CD4-positive, alpha-beta memory T cell (primary cell): ENCODE measurements at regions not wholly inside any gene's neighbourhood (a gene's known extent, or its start where the extent isn't known, plus 50 kb on each side); places are given as distances from the start of the nearest gene placed in this dataset.

ENCODE experiments used
- CTCF ChIA-PET: fragments of 350-600 bp; sonication (Branson Sonifier 250); formaldehyde crosslinking; loops from one replicate; lab custom pipeline; 2021; ENCODE audit warnings: inconsistent platforms; ENCODE audit not compliant: partially characterized antibody; lab: Charles Lee
- POLR2A ChIA-PET: fragments of 350-600 bp; sonication (Branson Sonifier 250); formaldehyde crosslinking; loops from one replicate; lab custom pipeline; 2021; ENCODE audit not compliant: partially characterized antibody; lab: Charles Lee
- DNase-seq, 5 donors: peaks; one replicate each; pipeline versions ENCODE4 v3.0.0 to v3.0.0-alpha.2; 2020 to 2022; ENCODE audit warnings: mixed read lengths in 1 of 5
- H3K27ac ChIP-seq: one replicate; pipeline ENCODE4 v1.7.0; 2013; ENCODE audit warnings: low read depth, low read length
- H3K27me3 ChIP-seq: 2 replicates; pipeline ENCODE4 v1.7.0; 2013; ENCODE audit warnings: mild to moderate bottlenecking, low read length, moderate library complexity; ENCODE audit not compliant: insufficient read depth
- H3K36me3 ChIP-seq: 2 replicates; pipeline ENCODE4 v1.7.0; 2013; ENCODE audit warnings: mild to moderate bottlenecking, low read length, moderate library complexity; ENCODE audit not compliant: insufficient read depth
- H3K4me1 ChIP-seq: 2 replicates; pipeline ENCODE4 v1.7.0; 2013; ENCODE audit warnings: mild to moderate bottlenecking, low read length, moderate library complexity; ENCODE audit not compliant: insufficient read depth
- H3K4me3 ChIP-seq, 2 donors: one replicate each; pipeline ENCODE4 v1.7.0; 2013; ENCODE audit warnings: low read length in 2 of 2, mild to moderate bottlenecking in 1 of 2
- H3K9me3 ChIP-seq, 2 donors: one replicate each; pipeline ENCODE4 v1.7.0; 2013; ENCODE audit warnings: low read length in 2 of 2, control low read depth in 1 of 2; ENCODE audit not compliant: control insufficient read depth in 1 of 2
- H3K27ac Mint-ChIP-seq, 7 donors: one replicate each; pipeline ENCODE4 v1.8.0; 2020 to 2021; ENCODE audit warnings: mixed read lengths in 7 of 7, mild to moderate bottlenecking in 6 of 7, inconsistent platforms in 3 of 7, moderate library complexity in 3 of 7
- H3K27me3 Mint-ChIP-seq, 2 donors: one replicate each; pipeline ENCODE4 v1.8.0; 2020 to 2021; ENCODE audit warnings: mixed read lengths in 2 of 2
- H3K36me3 Mint-ChIP-seq, 2 donors: one replicate each; pipeline ENCODE4 v1.8.0; 2020 to 2021; ENCODE audit warnings: mixed read lengths in 2 of 2, inconsistent platforms in 1 of 2, mild to moderate bottlenecking in 1 of 2
- H3K4me1 Mint-ChIP-seq, 4 donors: one replicate each; pipeline ENCODE4 v1.8.0; 2020 to 2021; ENCODE audit warnings: mixed read lengths in 4 of 4, mild to moderate bottlenecking in 1 of 4
- H3K4me3 Mint-ChIP-seq, 8 donors: one replicate each; pipeline ENCODE4 v1.8.0; 2020 to 2021; ENCODE audit warnings: mixed read lengths in 8 of 8, mild to moderate bottlenecking in 7 of 8, moderate library complexity in 6 of 8, inconsistent platforms in 3 of 8
- H3K9me3 Mint-ChIP-seq, 8 donors: one replicate each; pipeline ENCODE4 v1.8.0; 2020 to 2021; ENCODE audit warnings: mixed read lengths in 8 of 8, mild to moderate bottlenecking in 5 of 8, inconsistent platforms in 3 of 8, moderate library complexity in 1 of 8
- intact Hi-C: fragments of 100-400 bp; cut with micrococcal nuclease; formaldehyde crosslinking; loops from one replicate; pipeline ENCODE4 v1.15.1; 2023

- Histone ChIP-seq H3K9me3 (no peaks in the 10 kb centered on the region), H3K4me3 (no peak overlapping the region), H3K4me1 (no peaks in the 10 kb centered on the region), H3K27ac (no peak overlapping the region), H3K36me3 (no peaks in the 10 kb centered on the region), H3K27me3 (no peaks in the 10 kb centered on the region)
- Mint-ChIP-seq H3K27ac (no peak overlapping the region), H3K4me1 (peaks cover 0 to 6% (median 4%) of the 10 kb centered on the region in 4 donors), H3K4me3 (no peak overlapping the region), H3K36me3 (no peaks in the 10 kb centered on the region), H3K9me3 (no peaks in the 10 kb centered on the region), H3K27me3 (no peaks in the 10 kb centered on the region)
- CTCF ChIA-PET: no interaction called here
- intact Hi-C loops: no loop called here
- no peak for DNase-seq
- POLR2A ChIA-PET: interaction anchor here (0.6 kb wide), 1 partner anchor 15 kb away, joined by 4 read pairs; no protein-coding TSS in a partner anchor
Measured at GRCh38 chr3:187909866-187910265, 164.6 kb upstream of the BCL6 start.

DNA sequence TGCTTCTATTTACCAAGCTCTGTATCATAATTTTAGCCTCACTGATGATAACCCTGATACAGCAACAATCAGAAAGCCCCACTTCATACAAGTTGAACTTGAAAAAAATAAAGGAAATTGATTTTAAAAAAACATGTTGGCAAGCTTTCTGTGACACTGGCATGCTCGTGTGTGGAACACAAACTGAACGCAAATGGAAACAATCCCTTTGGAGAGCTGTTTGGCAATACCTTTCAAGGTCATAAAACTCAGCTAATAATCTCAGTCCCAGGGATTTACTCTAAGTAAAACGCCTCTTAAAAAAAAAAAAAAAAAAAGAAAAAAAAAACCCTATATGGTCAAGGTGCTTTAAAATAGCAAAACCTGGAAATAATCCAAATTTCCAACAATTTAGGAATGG is 166.7 kb upstream of the BCL6 start:
- H3K9me3 Mint-ChIP-seq: no peaks in the 10 kb centered on the region
- intact Hi-C loops: no loop called here
- CTCF ChIA-PET: no interaction called here

DNA sequence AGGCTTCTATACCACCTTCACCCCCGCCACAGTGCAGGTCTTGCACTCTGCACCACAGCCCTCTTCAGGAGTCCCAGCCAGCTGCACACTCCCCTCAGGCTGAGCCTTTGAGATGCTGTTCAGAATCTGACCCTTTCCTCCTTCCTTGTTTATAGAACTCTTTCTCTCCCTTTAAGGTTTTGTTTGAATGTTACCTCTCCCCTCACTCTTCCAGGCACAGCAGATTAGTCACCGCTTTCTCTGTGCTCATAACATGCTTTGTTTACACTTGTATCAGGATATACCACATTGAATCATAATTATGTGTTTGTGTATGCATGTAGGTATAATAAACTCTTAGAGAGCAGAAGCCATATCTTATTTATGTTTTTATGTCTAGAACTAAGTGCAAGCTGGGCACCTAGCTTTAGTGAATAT is 168.4 kb upstream of the BCL6 start:
- no peak overlapping the region for H3K4me3 ChIP-seq
- H3K4me1 ChIP-seq: peaks cover 18% of the 10 kb centered on the region
- no peak overlapping the region for H3K27ac ChIP-seq
- Mint-ChIP-seq H3K27me3 (no peaks in the 10 kb centered on the region), H3K4me3 (no peak overlapping the region), H3K4me1 (peaks cover 11 to 18% (median 15%) of the 10 kb centered on the region in 4 donors), H3K9me3 (no peaks in the 10 kb centered on the region), H3K36me3 (no peaks in the 10 kb centered on the region), H3K27ac (no peak overlapping the region)
- H3K27me3 ChIP-seq: no peaks in the 10 kb centered on the region
- no peaks in the 10 kb centered on the region for H3K9me3 ChIP-seq
- no peak for DNase-seq
- POLR2A ChIA-PET: no interaction called here
- H3K36me3 ChIP-seq: no peaks in the 10 kb centered on the region
- CTCF ChIA-PET: no interaction called here
- intact Hi-C loops: no loop called here

More for the DNA sequence above, 166.7 kb upstream of the BCL6 start:
- POLR2A ChIA-PET: no interaction called here
- no peaks in the 10 kb centered on the region for H3K27me3 Mint-ChIP-seq
- no peaks in the 10 kb centered on the region for H3K36me3 Mint-ChIP-seq
- H3K27me3 ChIP-seq: no peaks in the 10 kb centered on the region
- H3K4me3 ChIP-seq: no peak overlapping the region
- no peak for DNase-seq
- no peaks in the 10 kb centered on the region for H3K36me3 ChIP-seq
- H3K4me1 Mint-ChIP-seq: peaks cover 5 to 10% (median 6%) of the 10 kb centered on the region in 4 donors
- peaks cover 3% of the 10 kb centered on the region for H3K4me1 ChIP-seq
- no peak overlapping the region for H3K4me3 Mint-ChIP-seq
- H3K9me3 ChIP-seq: no peaks in the 10 kb centered on the region
- no peak overlapping the region for H3K27ac ChIP-seq
- H3K27ac Mint-ChIP-seq: no peak overlapping the region

GRCh38 chr3:187914231-187914630 is 169.0 kb upstream of the BCL6 start:
- H3K9me3 ChIP-seq: no peaks in the 10 kb centered on the region
- H3K27me3 ChIP-seq: no peaks in the 10 kb centered on the region
- peaks cover 23% of the 10 kb centered on the region for H3K4me1 ChIP-seq
- DNase-seq: no peak
- H3K36me3 Mint-ChIP-seq: no peaks in the 10 kb centered on the region
- peaks cover 17 to 24% (median 21%) of the 10 kb centered on the region in 4 donors for H3K4me1 Mint-ChIP-seq
- H3K27ac ChIP-seq: no peak overlapping the region
- no peak overlapping the region for H3K4me3 ChIP-seq
- H3K36me3 ChIP-seq: no peaks in the 10 kb centered on the region
- no peaks in the 10 kb centered on the region for H3K9me3 Mint-ChIP-seq
- H3K27ac Mint-ChIP-seq: no peak overlapping the region
- ChIA-PET CTCF (no interaction called here), POLR2A (no interaction called here)
- no peaks in the 10 kb centered on the region for H3K27me3 Mint-ChIP-seq
- no peak overlapping the region for H3K4me3 Mint-ChIP-seq
- intact Hi-C loops: no loop called here

GRCh38 chr3:187916072-187916471 is 170.8 kb upstream of the BCL6 start:
- intact Hi-C loops: loop anchor here (5.0 kb wide), 2 partner anchors 61 to 76 kb away; no protein-coding TSS in a partner anchor
- Mint-ChIP-seq H3K9me3 (no peaks in the 10 kb centered on the region), H3K4me3 (no peak overlapping the region), H3K36me3 (no peaks in the 10 kb centered on the region), H3K27me3 (no peaks in the 10 kb centered on the region), H3K4me1 (peaks cover 30 to 38% (median 32%) of the 10 kb centered on the region in 4 donors), H3K27ac (no peak overlapping the region)
- Histone ChIP-seq H3K27ac (no peak overlapping the region), H3K36me3 (no peaks in the 10 kb centered on the region), H3K4me3 (no peak overlapping the region), H3K4me1 (peaks cover 33% of the 10 kb centered on the region), H3K9me3 (no peaks in the 10 kb centered on the region), H3K27me3 (no peaks in the 10 kb centered on the region)
- POLR2A ChIA-PET: no interaction called here
- CTCF ChIA-PET: no interaction called here
- DNase-seq: no peak

GRCh38 chr3:187918081-187918644 is 172.9 kb upstream of the BCL6 start:
- Mint-ChIP-seq H3K9me3 (no peaks in the 10 kb centered on the region), H3K4me1 (peaks cover 40 to 55% (median 46%) of the 10 kb centered on the region in 4 donors), H3K4me3 (peak overlapping the region in 5 of 8 donors; percentile 81 to 88 (median 87)), H3K27me3 (no peaks in the 10 kb centered on the region), H3K36me3 (no peaks in the 10 kb centered on the region), H3K27ac (peak overlapping the region; percentile 89 to 94 (median 91))
- ChIA-PET POLR2A (interaction anchor here (1.0 kb wide), 1 partner anchor 81 kb away, joined by 3 read pairs; no protein-coding TSS in a partner anchor), CTCF (interaction anchor here (0.8 to 2.0 kb wide), 6 partner anchors 17 to 1037 kb away, joined by 3 to 8 read pairs (median 4); no protein-coding TSS in a partner anchor)
- intact Hi-C loops: loop anchor here (2.0 to 5.0 kb wide), 4 partner anchors 17 to 175 kb away; no protein-coding TSS in a partner anchor
- peak overlapping the region; percentile 46 for H3K27ac ChIP-seq
- H3K4me3 ChIP-seq: no peak overlapping the region
- no peaks in the 10 kb centered on the region for H3K9me3 ChIP-seq
- peaks cover 38% of the 10 kb centered on the region for H3K4me1 ChIP-seq
- no peaks in the 10 kb centered on the region for H3K27me3 ChIP-seq
- no peaks in the 10 kb centered on the region for H3K36me3 ChIP-seq
- DNase-seq: no peak

- peaks cover 0 to 7% (median 3%) of the 10 kb centered on the region in 8 donors for H3K9me3 Mint-ChIP-seq
- Histone ChIP-seq H3K27ac (peak overlapping the region; percentile 46), H3K4me3 (peak overlapping the region; percentile 34 to 39), H3K9me3 (no peaks in the 10 kb centered on the region), H3K4me1 (peaks cover 38% of the 10 kb centered on the region), H3K36me3 (no peaks in the 10 kb centered on the region), H3K27me3 (no peaks in the 10 kb centered on the region)
- peaks cover 42 to 59% (median 50%) of the 10 kb centered on the region in 4 donors for H3K4me1 Mint-ChIP-seq
- peak overlapping the region; percentile 89 to 94 (median 91) for H3K27ac Mint-ChIP-seq
- CTCF ChIA-PET: interaction anchor here (1.4 to 2.0 kb wide), 4 partner anchors 16 to 179 kb away, joined by 3 to 8 read pairs (median 4); no protein-coding TSS in a partner anchor
- POLR2A ChIA-PET: interaction anchor here (0.6 to 1.0 kb wide), 3 partner anchors 38 to 80 kb away, joined by 3 to 6 read pairs (median 3); no protein-coding TSS in a partner anchor
- peaks cover 0 to 1% of the 10 kb centered on the region in 2 donors for H3K36me3 Mint-ChIP-seq
- peak overlapping the region; percentile 81 to 88 (median 83) for H3K4me3 Mint-ChIP-seq
- H3K27me3 Mint-ChIP-seq: no peaks in the 10 kb centered on the region
- intact Hi-C loops: loop anchor here (1.0 to 5.0 kb wide), 5 partner anchors 16 to 176 kb away; no protein-coding TSS in a partner anchor
- peak; percentile 52 to 78 (median 66) for DNase-seq
Measured at GRCh38 chr3:187919048-187919447, 173.8 kb upstream of the BCL6 start.
